ENCODE measurements at regions not wholly inside any gene's neighbourhood (a gene's known extent, or its start where the extent isn't known, plus 50 kb on each side); places are given as distances from the start of the nearest gene placed in this dataset.

GRCh38 chr14:83455561-83455960 lies 1921.9 kb upstream of the SEL1L start:
- TF ChIP-seq CTCF (IDR thresholded peaks at IDR 0.05; ENCODE audit: insufficient read depth, low read length, poor library complexity, severe bottlenecking) = no peak
- no peaks in the 10 kb centered on the region for H3K36me3 ChIP-seq (ENCODE audit: control insufficient read depth, insufficient read depth, low read length)
- DNase-seq (ENCODE audit: extremely low read depth, insufficient read length) = no peak
- H3K4me3 ChIP-seq (replicated peaks; ENCODE audit: low read depth, low read length) = no peak overlapping the region
- H3K27me3 ChIP-seq (replicated peaks; ENCODE audit: control insufficient read depth, insufficient read depth, low read length) = no peaks in the 10 kb centered on the region

- no peak for DNase-seq (ENCODE audit: extremely low read depth, insufficient read length)
- no peaks in the 10 kb centered on the region for H3K27me3 ChIP-seq (replicated peaks; ENCODE audit: control insufficient read depth, insufficient read depth, low read length)
- H3K4me3 ChIP-seq (replicated peaks; ENCODE audit: low read depth, low read length) = no peak overlapping the region
- no peak for TF ChIP-seq CTCF (IDR thresholded peaks at IDR 0.05; ENCODE audit: insufficient read depth, low read length, poor library complexity, severe bottlenecking)
- H3K36me3 ChIP-seq (ENCODE audit: control insufficient read depth, insufficient read depth, low read length) = no peaks in the 10 kb centered on the region
Measured at GRCh38 chr14:83461521-83461920, 1927.9 kb upstream of the SEL1L start.

GRCh38 chr14:83462759-83463158 lies 1929.1 kb upstream of the SEL1L start:
- TF ChIP-seq CTCF (IDR thresholded peaks at IDR 0.05; ENCODE audit: insufficient read depth, low read length, poor library complexity, severe bottlenecking) = no peak
- no peak for DNase-seq (ENCODE audit: extremely low read depth, insufficient read length)
- Histone ChIP-seq H3K36me3 (ENCODE audit: control insufficient read depth, insufficient read depth, low read length) (no peaks in the 10 kb centered on the region), H3K27me3 (replicated peaks; ENCODE audit: control insufficient read depth, insufficient read depth, low read length) (no peaks in the 10 kb centered on the region), H3K4me3 (replicated peaks; ENCODE audit: low read depth, low read length) (no peak overlapping the region)

GRCh38 chr14:83463500-83464098 lies 1929.9 kb upstream of the SEL1L start:
- peak; percentile 31 for TF ChIP-seq CTCF (IDR thresholded peaks at IDR 0.05; ENCODE audit: insufficient read depth, low read length, poor library complexity, severe bottlenecking)
- no peak for DNase-seq (ENCODE audit: extremely low read depth, insufficient read length)
- Histone ChIP-seq H3K27me3 (replicated peaks; ENCODE audit: control insufficient read depth, insufficient read depth, low read length) (no peaks in the 10 kb centered on the region), H3K36me3 (ENCODE audit: control insufficient read depth, insufficient read depth, low read length) (no peaks in the 10 kb centered on the region), H3K4me3 (replicated peaks; ENCODE audit: low read depth, low read length) (no peak overlapping the region)

DNA sequence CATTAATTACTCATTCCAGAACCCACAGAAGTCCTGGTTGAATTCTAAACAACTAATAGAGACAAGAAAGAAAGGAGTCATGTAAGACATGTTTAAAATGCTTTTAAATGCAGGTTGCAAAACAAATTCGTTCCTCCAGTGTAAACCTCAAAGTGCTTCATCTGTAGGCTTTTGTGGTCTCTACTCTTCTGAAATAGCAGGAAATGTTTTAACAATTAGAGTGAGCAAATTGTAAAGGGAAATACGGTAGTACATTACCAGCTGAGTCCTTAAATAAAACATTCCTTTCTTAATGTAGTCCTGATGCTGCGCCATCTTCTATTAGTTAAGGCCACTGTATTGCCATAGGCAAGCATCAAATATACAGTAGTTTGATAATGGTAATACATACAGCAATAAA lies 1934.2 kb upstream of the SEL1L start:
- Histone ChIP-seq H3K4me3 (replicated peaks; ENCODE audit: low read depth, low read length) (no peak overlapping the region), H3K27me3 (replicated peaks; ENCODE audit: control insufficient read depth, insufficient read depth, low read length) (no peaks in the 10 kb centered on the region), H3K36me3 (ENCODE audit: control insufficient read depth, insufficient read depth, low read length) (no peaks in the 10 kb centered on the region)
- DNase-seq (ENCODE audit: extremely low read depth, insufficient read length) = no peak
- no peak for TF ChIP-seq CTCF (IDR thresholded peaks at IDR 0.05; ENCODE audit: insufficient read depth, low read length, poor library complexity, severe bottlenecking)

DNA sequence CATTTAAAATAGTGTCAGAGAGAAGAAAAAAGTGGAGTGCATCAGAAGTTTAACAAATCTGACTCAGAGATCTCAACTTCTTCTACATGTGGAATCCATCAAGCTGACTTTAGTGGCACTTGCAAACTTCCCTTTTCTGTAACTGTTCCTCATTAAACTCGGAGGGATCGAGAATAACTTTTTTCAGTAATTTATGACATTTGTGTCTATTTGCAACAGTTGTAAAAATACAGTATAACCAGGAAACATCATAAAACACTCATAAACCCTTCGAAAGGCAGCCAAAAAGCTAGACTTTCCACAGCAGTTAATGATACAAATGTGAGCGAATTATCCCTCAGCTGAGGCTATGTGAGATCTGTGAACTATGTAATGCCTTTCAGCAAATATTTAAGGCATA lies 1936.8 kb upstream of the SEL1L start:
- Histone ChIP-seq H3K36me3 (ENCODE audit: control insufficient read depth, insufficient read depth, low read length) (no peaks in the 10 kb centered on the region), H3K27me3 (replicated peaks; ENCODE audit: control insufficient read depth, insufficient read depth, low read length) (no peaks in the 10 kb centered on the region), H3K4me3 (replicated peaks; ENCODE audit: low read depth, low read length) (no peak overlapping the region)
- no peak for DNase-seq (ENCODE audit: extremely low read depth, insufficient read length)
- TF ChIP-seq CTCF (IDR thresholded peaks at IDR 0.05; ENCODE audit: insufficient read depth, low read length, poor library complexity, severe bottlenecking) = no peak
